ENCODE measurements at regions not wholly inside any gene's neighbourhood (a gene's known extent, or its start where the extent isn't known, plus 50 kb on each side); places are given as distances from the start of the nearest gene placed in this dataset.
A peak's percentile ranks its signal among the peaks of the same experiment; 100 is the strongest.

GRCh38 chrX:14476205-14476604, 53.1 kb upstream of the GLRA2 start:
- DNase-seq, result peak; percentile 43 to 85 (median 51)

GRCh38 chrX:14449773-14450172, 79.6 kb upstream of the GLRA2 start:
- no peak for DNase-seq

GRCh38 chrX:14448406-14448805, 80.9 kb upstream of the GLRA2 start:
- no peak for DNase-seq

- DNase-seq, result peak in 1 of 3 donors; percentile 14
Observed at GRCh38 chrX:14440106-14440505, 89.2 kb upstream of the GLRA2 start.

GRCh38 chrX:14427614-14428013, 101.7 kb upstream of the GLRA2 start:
- no peak for DNase-seq

- DNase-seq, result peak; percentile 2 to 55 (median 29)
Observed at GRCh38 chrX:14420841-14421240, 108.5 kb upstream of the GLRA2 start.

GRCh38 chrX:14412686-14413085, 116.7 kb upstream of the GLRA2 start:
- no peak for DNase-seq

GRCh38 chrX:14411326-14411725, 118.0 kb upstream of the GLRA2 start:
- DNase-seq, result peak; percentile 2 to 59 (median 5)

- peak in 1 of 3 donors; percentile 6 for DNase-seq
Observed at GRCh38 chrX:14409341-14409740, 120.0 kb upstream of the GLRA2 start.

GRCh38 chrX:14406225-14406624, 123.1 kb upstream of the GLRA2 start:
- no peak for DNase-seq

GRCh38 chrX:14398725-14399124, 130.6 kb upstream of the GLRA2 start:
- DNase-seq, result no peak

- no peak for DNase-seq
Observed at GRCh38 chrX:14389682-14390081, 139.7 kb upstream of the GLRA2 start.

- peak in 1 of 3 donors; percentile 22 for DNase-seq
Observed at GRCh38 chrX:14386981-14387380, 142.4 kb upstream of the GLRA2 start.

GRCh38 chrX:14380044-14380443, 149.3 kb upstream of the GLRA2 start:
- no peak for DNase-seq

GRCh38 chrX:14377427-14377826, 151.9 kb upstream of the GLRA2 start:
- no peak for DNase-seq

GRCh38 chrX:14363728-14364127, 165.6 kb upstream of the GLRA2 start:
- DNase-seq, result no peak

- peak in 1 of 3 donors; percentile 32 for DNase-seq
Observed at GRCh38 chrX:14362721-14363120, 166.6 kb upstream of the GLRA2 start.

- DNase-seq, result no peak
Observed at GRCh38 chrX:14361435-14361834, 167.9 kb upstream of the GLRA2 start.

GRCh38 chrX:14359727-14360126, 169.6 kb upstream of the GLRA2 start:
- no peak for DNase-seq

- DNase-seq, result no peak
Observed at GRCh38 chrX:14359316-14359715, 170.0 kb upstream of the GLRA2 start.

- DNase-seq, result no peak
Observed at GRCh38 chrX:14357314-14357713, 172.0 kb upstream of the GLRA2 start.

- DNase-seq, result peak in 1 of 3 donors; percentile 71
Observed at GRCh38 chrX:14356401-14356800, 172.9 kb upstream of the GLRA2 start.

GRCh38 chrX:14355556-14355955, 173.8 kb upstream of the GLRA2 start:
- DNase-seq, result no peak

GRCh38 chrX:14354521-14354920, 174.8 kb upstream of the GLRA2 start:
- peak; percentile 9 to 70 (median 54) for DNase-seq

- DNase-seq, result no peak
Observed at GRCh38 chrX:14352511-14352910, 176.8 kb upstream of the GLRA2 start.

All from muscle of back (tissue), 3 donors.